Mesenchymal stem cell (in vitro differentiated cells and primary cell): ENCODE measurements at regions not wholly inside any gene's neighbourhood (a gene's known extent, or its start where the extent isn't known, plus 50 kb on each side); places are given as distances from the start of the nearest gene placed in this dataset.
"Not testable (repeated sequence)": the region's sequence is repeated elsewhere in the genome, so short reads cannot be mapped to it uniquely, and the experiment has no call there.

ENCODE experiments used
- DNase-seq: peaks from one replicate; pipeline ENCODE4 v3.0.0-alpha.2; 2013
- H2AFZ ChIP-seq: one replicate; pipeline ENCODE4 v1.6.1; 2013; ENCODE audit warnings: low read depth, mild to moderate bottlenecking, control low read depth, inconsistent platforms, low read length, moderate library complexity
- H2AK5ac ChIP-seq: 2 replicates; pipeline ENCODE4 v1.6.1; 2013; ENCODE audit warnings: low read length, moderate library complexity, mild to moderate bottlenecking, inconsistent platforms; ENCODE audit not compliant: severe bottlenecking
- H2BK120ac ChIP-seq: one replicate; pipeline ENCODE4 v1.6.1; 2013; ENCODE audit warnings: low read depth, mild to moderate bottlenecking, inconsistent platforms, low read length, moderate library complexity
- H2BK12ac ChIP-seq, 2 experiments: one replicate each; pipeline ENCODE4 v1.6.1; 2013; ENCODE audit warnings: inconsistent platforms in 2 of 2, low read length in 2 of 2, mild to moderate bottlenecking in 2 of 2, moderate library complexity in 2 of 2, control low read depth in 1 of 2
- H2BK15ac ChIP-seq: one replicate; pipeline ENCODE4 v1.6.1; 2013; ENCODE audit warnings: mild to moderate bottlenecking, low read depth, inconsistent platforms; ENCODE audit not compliant: poor library complexity, severe bottlenecking
- H2BK5ac ChIP-seq: 2 replicates; pipeline ENCODE4 v1.6.1; 2013; ENCODE audit warnings: low read depth, mild to moderate bottlenecking, low read length, control low read depth, inconsistent platforms; ENCODE audit not compliant: poor library complexity, severe bottlenecking
- H3K14ac ChIP-seq, 2 experiments: one replicate each; pipeline ENCODE4 v1.6.1; 2013; ENCODE audit warnings: inconsistent platforms in 2 of 2, low read length in 2 of 2, control low read depth in 1 of 2, mild to moderate bottlenecking in 1 of 2, moderate library complexity in 1 of 2
- H3K18ac ChIP-seq, 2 experiments: one replicate each; pipeline ENCODE4 v1.6.1; 2013; ENCODE audit warnings: inconsistent platforms in 2 of 2, low read length in 2 of 2, control low read depth in 1 of 2, low read depth in 1 of 2, mild to moderate bottlenecking in 1 of 2
- H3K23ac ChIP-seq, 2 experiments: one replicate each; pipeline ENCODE4 v1.6.1; 2013; ENCODE audit warnings: inconsistent platforms in 2 of 2, low read length in 2 of 2, mild to moderate bottlenecking in 2 of 2, moderate library complexity in 2 of 2, control low read depth in 1 of 2
- H3K27ac ChIP-seq: 2 replicates; pipeline ENCODE4 v1.5.1; 2013; ENCODE audit warnings: mild to moderate bottlenecking, moderate library complexity, low read length, control low read depth, inconsistent platforms; ENCODE audit not compliant: poor library complexity, severe bottlenecking
- H3K27me3 ChIP-seq, 2 experiments: 2 replicates each; pipeline versions ENCODE4 v1.6.1 to v1.7.0; 2013; ENCODE audit warnings: low read length in 2 of 2, mild to moderate bottlenecking in 2 of 2, moderate library complexity in 2 of 2, control low read depth in 1 of 2, inconsistent platforms in 1 of 2; ENCODE audit not compliant: control insufficient read depth in 1 of 2, insufficient read depth in 1 of 2
- H3K36me3 ChIP-seq, 2 experiments: 2 replicates each; pipeline versions ENCODE4 v1.6.1 to v1.7.0; 2013; ENCODE audit warnings: low read length in 2 of 2, control low read depth in 1 of 2, inconsistent platforms in 1 of 2, low read depth in 1 of 2, mild to moderate bottlenecking in 1 of 2; ENCODE audit not compliant: insufficient read depth in 2 of 2, control insufficient read depth in 1 of 2
- H3K4ac ChIP-seq, 2 experiments: one replicate each; pipeline ENCODE4 v1.6.1; 2013; ENCODE audit warnings: inconsistent platforms in 2 of 2, low read length in 2 of 2, mild to moderate bottlenecking in 2 of 2, moderate library complexity in 2 of 2, control low read depth in 1 of 2, low read depth in 1 of 2
- H3K4me1 ChIP-seq: 2 replicates; pipeline ENCODE4 v1.6.1; 2013; ENCODE audit warnings: low read depth, low read length, control low read depth; ENCODE audit not compliant: control insufficient read depth, insufficient read depth
- H3K4me2 ChIP-seq: 2 replicates; pipeline ENCODE4 v1.6.1; 2013; ENCODE audit warnings: low read length, mild to moderate bottlenecking, inconsistent platforms; ENCODE audit not compliant: poor library complexity, severe bottlenecking
- H3K4me3 ChIP-seq, 2 experiments: 2 replicates each; pipeline versions ENCODE4 v1.5.1 to v1.7.0; 2013; ENCODE audit warnings: low read length in 2 of 2, mild to moderate bottlenecking in 2 of 2, control low read depth in 1 of 2, low read depth in 1 of 2; ENCODE audit not compliant: insufficient read depth in 1 of 2
- H3K79me1 ChIP-seq: replicated peaks from 2 replicates; pipeline ENCODE4 v1.6.1; 2013; ENCODE audit warnings: mild to moderate bottlenecking, control low read depth, low read length, inconsistent platforms; ENCODE audit not compliant: poor library complexity, severe bottlenecking
- H3K9ac ChIP-seq: 2 replicates; pipeline ENCODE4 v1.7.0; 2013; ENCODE audit warnings: mild to moderate bottlenecking, low read length, moderate library complexity
- H3K9me3 ChIP-seq: 2 replicates; pipeline ENCODE4 v1.7.0; 2013; ENCODE audit warnings: mild to moderate bottlenecking, low read length; ENCODE audit not compliant: control insufficient read depth
- H4K8ac ChIP-seq: one replicate; pipeline ENCODE4 v1.6.1; 2013; ENCODE audit warnings: inconsistent platforms, mild to moderate bottlenecking, low read length, moderate library complexity
- H4K91ac ChIP-seq: one replicate; pipeline ENCODE4 v1.6.1; 2013; ENCODE audit warnings: mild to moderate bottlenecking, low read length, inconsistent platforms
- WGBS: methylation state at CpG from one replicate; pipeline ENCODE4 v1.1.7; 2013; ENCODE audit warnings: mixed read lengths; 5-methylcytosine and 5-hydroxymethylcytosine counted together

DNA sequence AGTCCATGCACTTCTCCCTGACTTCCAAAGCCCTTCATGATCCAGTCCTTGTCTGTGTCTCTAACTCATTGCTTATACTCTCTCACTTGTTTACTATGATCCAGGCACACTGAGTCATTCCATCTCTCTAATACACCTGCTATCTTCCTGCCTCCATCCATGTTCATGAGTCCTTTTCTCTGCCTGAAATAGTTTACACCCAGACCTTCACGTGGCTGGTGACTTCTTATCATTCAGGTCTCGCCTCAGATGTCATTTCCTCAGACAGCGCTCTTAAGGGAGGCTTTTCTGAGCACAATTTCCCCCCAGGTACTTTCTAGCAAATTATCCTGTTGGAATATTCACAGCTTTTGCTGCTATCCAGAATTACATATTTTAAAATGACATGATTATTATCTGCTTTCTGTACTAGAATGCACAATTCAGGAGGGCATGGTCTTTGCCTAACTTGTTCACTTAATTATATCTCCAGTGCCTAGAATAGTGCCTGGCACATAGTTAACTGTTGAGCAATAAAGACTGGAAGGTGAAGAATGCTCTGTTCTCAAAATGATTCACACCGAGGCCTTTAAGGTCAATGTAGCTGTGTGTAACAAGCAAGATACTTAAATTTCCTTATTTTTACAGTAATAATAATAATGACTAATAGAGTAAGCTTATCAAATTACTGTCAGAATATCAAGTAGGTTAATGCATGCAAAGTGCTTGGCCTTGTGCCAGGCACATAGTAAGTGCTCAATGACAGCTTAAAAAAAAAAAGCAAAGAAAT is 183.7 kb upstream of the SPRY2 start:
- Histone ChIP-seq H3K36me3 (no peaks in the 10 kb centered on the region), H2BK120ac (no peak overlapping the region), H3K9ac (no peak overlapping the region), H3K27ac (no peak overlapping the region), H2BK5ac (no peak overlapping the region), H3K4me2 (no peak overlapping the region), H2BK12ac (no peak overlapping the region), H3K18ac (no peak overlapping the region), H3K4me1 (no peaks in the 10 kb centered on the region), H4K8ac (no peak overlapping the region), H2BK15ac (no peak overlapping the region), H3K79me1 (no peaks in the 10 kb centered on the region), H2AFZ (no peak overlapping the region), H3K4ac (no peak overlapping the region), H3K23ac (no peak overlapping the region), H3K4me3 (no peak overlapping the region), H3K9me3 (no peaks in the 10 kb centered on the region), H2AK5ac (no peak overlapping the region), H3K14ac (no peak overlapping the region), H4K91ac (no peak overlapping the region), H3K27me3 (no peaks in the 10 kb centered on the region)
- DNase-seq, result no peak
- 82% methylated on average over 3 of the region's 4 CpGs for WGBS

DNA sequence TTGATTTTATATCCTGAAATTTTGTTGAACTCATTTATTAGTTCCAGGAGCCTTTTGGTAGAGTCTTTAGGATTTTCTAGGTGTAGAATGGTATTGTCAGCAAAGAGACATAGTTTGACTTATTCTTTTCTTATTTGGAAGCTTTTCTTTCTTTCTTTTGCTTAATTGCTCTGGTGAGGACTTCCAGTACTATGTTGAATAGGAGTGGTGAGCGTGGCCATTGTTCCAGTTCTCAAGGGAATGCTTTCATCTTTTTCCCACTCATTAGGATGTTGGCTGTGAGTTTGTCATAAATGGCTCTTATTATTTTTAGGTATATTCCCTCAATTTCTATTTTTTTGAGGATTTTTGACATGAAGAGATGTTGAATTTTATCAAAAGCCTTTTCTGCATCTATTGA is 182.2 kb upstream of the SPRY2 start:
- Histone ChIP-seq H3K23ac (no peak overlapping the region), H2AK5ac (no peak overlapping the region), H3K4me1 (no peaks in the 10 kb centered on the region), H3K4ac (no peak overlapping the region), H3K27me3 (no peaks in the 10 kb centered on the region), H4K91ac (no peak overlapping the region), H3K9me3 (no peaks in the 10 kb centered on the region), H3K79me1 (no peaks in the 10 kb centered on the region), H2BK5ac (no peak overlapping the region), H3K9ac (no peak overlapping the region), H4K8ac (no peak overlapping the region), H3K4me3 (no peak overlapping the region), H3K27ac (no peak overlapping the region), H3K36me3 (no peaks in the 10 kb centered on the region), H2BK12ac (no peak overlapping the region), H3K4me2 (no peak overlapping the region), H2AFZ (no peak overlapping the region), H3K14ac (no peak overlapping the region), H2BK120ac (no peak overlapping the region), H3K18ac (no peak overlapping the region), H2BK15ac (no peak overlapping the region)
- WGBS, result no CpG with 5 or more reads among the region's 1 CpG
- no peak for DNase-seq

DNA sequence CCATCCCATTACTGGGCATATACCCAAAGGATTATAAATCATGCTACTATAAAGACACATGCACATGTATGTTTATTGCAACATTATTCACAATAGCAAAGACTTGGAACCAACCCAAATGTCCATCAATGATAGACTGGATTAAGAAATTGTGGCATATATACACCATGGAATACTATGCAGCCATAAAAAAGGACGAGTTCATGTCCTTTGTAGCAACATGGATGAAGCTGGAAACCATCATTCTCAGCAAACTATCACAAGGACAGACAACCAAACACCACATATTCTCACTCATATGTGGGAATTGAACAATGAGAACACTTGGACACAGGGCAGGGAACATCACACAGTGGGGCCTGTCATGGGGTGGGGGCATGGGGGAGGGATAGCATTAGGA is 181.5 kb upstream of the SPRY2 start:
- not testable (repeated sequence) for H3K9me3 ChIP-seq, H2BK120ac ChIP-seq, H2AFZ ChIP-seq, H3K4me1 ChIP-seq, H2BK15ac ChIP-seq, H3K23ac ChIP-seq, H2BK12ac ChIP-seq, H3K4me2 ChIP-seq, H3K79me1 ChIP-seq, H2AK5ac ChIP-seq, DNase-seq, H4K8ac ChIP-seq, H3K14ac ChIP-seq, H3K4me3 ChIP-seq, H3K27ac ChIP-seq, H3K36me3 ChIP-seq, H3K4ac ChIP-seq, H4K91ac ChIP-seq, H3K18ac ChIP-seq, H3K27me3 ChIP-seq, H3K9ac ChIP-seq, H2BK5ac ChIP-seq
- no CpG with 5 or more reads among the region's 1 CpG for WGBS

DNA sequence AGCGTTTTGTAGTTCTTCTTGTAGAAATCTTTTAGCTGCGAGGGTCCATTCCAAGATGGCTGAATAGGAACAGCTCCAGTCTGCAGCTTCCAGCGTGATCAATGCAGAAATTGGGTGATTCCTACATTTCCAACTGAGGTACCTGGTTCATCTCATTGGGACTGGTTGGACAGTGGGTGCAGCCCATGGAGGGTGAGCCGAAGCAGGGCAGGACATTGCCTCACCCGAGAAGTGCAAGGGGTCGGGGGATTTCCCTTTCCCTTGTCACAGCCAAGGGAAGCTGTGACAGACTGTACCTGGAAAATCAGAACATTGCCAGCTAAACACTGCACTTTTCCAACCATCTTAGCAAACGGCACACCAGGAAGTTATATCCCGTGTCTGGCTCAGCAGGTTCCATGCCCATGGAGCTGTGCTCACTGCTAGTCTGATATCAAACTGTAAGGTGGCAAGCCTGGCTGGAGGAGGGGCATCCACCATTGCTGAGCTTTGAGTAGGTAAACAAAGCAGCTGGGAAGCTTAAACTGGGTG is 176.0 kb upstream of the SPRY2 start:
- no peak for DNase-seq
- Histone ChIP-seq H2BK12ac (no peak overlapping the region), H3K23ac (no peak overlapping the region), H3K9me3 (no peaks in the 10 kb centered on the region), H2BK5ac (no peak overlapping the region), H3K9ac (no peak overlapping the region), H3K4ac (no peak overlapping the region), H3K27me3 (no peaks in the 10 kb centered on the region), H3K4me1 (no peaks in the 10 kb centered on the region), H3K4me3 (no peak overlapping the region), H3K4me2 (no peak overlapping the region), H2AFZ (no peak overlapping the region), H3K36me3 (no peaks in the 10 kb centered on the region), H4K8ac (no peak overlapping the region), H2BK120ac (no peak overlapping the region), H3K14ac (no peak overlapping the region), H3K79me1 (no peaks in the 10 kb centered on the region), H3K18ac (no peak overlapping the region), H4K91ac (no peak overlapping the region), H3K27ac (no peak overlapping the region), H2AK5ac (no peak overlapping the region), H2BK15ac (no peak overlapping the region)
- 94% methylated on average over 8 of the region's 8 CpGs for WGBS
